Neuronal stem cell (in vitro differentiated cells): ENCODE measurements at regions not wholly inside any gene's neighbourhood (a gene's known extent, or its start where the extent isn't known, plus 50 kb on each side); places are given as distances from the start of the nearest gene placed in this dataset.

Source experiments
- DNase-seq: peaks from one replicate; pipeline ENCODE4 v3.0.0-alpha.2; 2013; ENCODE audit warnings: low spot score
- H2AFZ ChIP-seq: one replicate; pipeline ENCODE4 v1.6.1; 2013; ENCODE audit warnings: mild to moderate bottlenecking, low read length, inconsistent platforms
- H2AK5ac ChIP-seq: 2 replicates; pipeline ENCODE4 v1.6.1; 2013; ENCODE audit warnings: low read depth, mild to moderate bottlenecking, inconsistent platforms, low read length, moderate library complexity, mixed read lengths
- H2BK120ac ChIP-seq: 2 replicates; pipeline ENCODE4 v1.6.1; 2013; ENCODE audit warnings: low read depth, mild to moderate bottlenecking, inconsistent platforms, low read length, moderate library complexity, mixed read lengths
- H2BK12ac ChIP-seq: one replicate; pipeline ENCODE4 v1.6.1; 2013; ENCODE audit warnings: low read length, inconsistent platforms
- H2BK15ac ChIP-seq: 2 replicates; pipeline ENCODE4 v1.6.1; 2013; ENCODE audit warnings: mild to moderate bottlenecking, low read length, inconsistent platforms, mixed read lengths
- H2BK5ac ChIP-seq: one replicate; pipeline ENCODE4 v1.6.1; 2013; ENCODE audit warnings: inconsistent platforms, mild to moderate bottlenecking, low read length, moderate library complexity
- H3K14ac ChIP-seq: one replicate; pipeline ENCODE4 v1.6.1; 2013; ENCODE audit warnings: low read length, inconsistent platforms
- H3K18ac ChIP-seq: 2 replicates; pipeline ENCODE4 v1.6.1; 2013; ENCODE audit warnings: low read length, inconsistent platforms
- H3K23ac ChIP-seq: 2 replicates; pipeline ENCODE4 v1.6.1; 2013; ENCODE audit warnings: low read depth, mild to moderate bottlenecking, mixed read lengths, low read length, inconsistent platforms; ENCODE audit not compliant: poor library complexity
- H3K27ac ChIP-seq: replicated peaks from 3 replicates; pipeline ENCODE4 v1.5.1; 2013; ENCODE audit warnings: low read length, inconsistent platforms
- H3K27me3 ChIP-seq, 3 experiments: 2 replicates each; pipeline ENCODE4 v1.6.1; 2013; ENCODE audit warnings: low read length in 3 of 3, mild to moderate bottlenecking in 2 of 3, inconsistent platforms in 1 of 3, low read depth in 1 of 3, mixed read lengths in 1 of 3, moderate library complexity in 1 of 3; ENCODE audit not compliant: control insufficient read depth in 3 of 3, insufficient read depth in 3 of 3
- H3K36me3 ChIP-seq, 2 donors: replicated peaks in 1 of 2; 2 replicates each; pipeline ENCODE4 v1.6.1; 2013; ENCODE audit warnings: low read length in 2 of 2; ENCODE audit not compliant: control insufficient read depth in 2 of 2, insufficient read depth in 2 of 2
- H3K4ac ChIP-seq: 2 replicates; pipeline ENCODE4 v1.6.1; 2013; ENCODE audit warnings: inconsistent platforms, mild to moderate bottlenecking, low read length, moderate library complexity
- H3K4me1 ChIP-seq, 2 donors: 1 replicate in 1 of 2; 2 replicates in 1 of 2; pipeline ENCODE4 v1.6.1; 2013; ENCODE audit warnings: low read length in 2 of 2, low read depth in 1 of 2; ENCODE audit not compliant: control insufficient read depth in 2 of 2, insufficient read depth in 1 of 2
- H3K4me2 ChIP-seq: one replicate; pipeline ENCODE4 v1.6.1; 2013; ENCODE audit warnings: mild to moderate bottlenecking, low read length, inconsistent platforms; ENCODE audit not compliant: insufficient read depth, poor library complexity, severe bottlenecking
- H3K4me3 ChIP-seq, 2 donors: 2 replicates each; pipeline ENCODE4 v1.5.1; 2013; ENCODE audit warnings: low read length in 2 of 2, mild to moderate bottlenecking in 2 of 2, inconsistent platforms in 1 of 2, moderate library complexity in 1 of 2
- H3K79me1 ChIP-seq: one replicate; pipeline ENCODE4 v1.6.1; 2013; ENCODE audit warnings: low read depth, mild to moderate bottlenecking, inconsistent platforms, low read length, moderate library complexity
- H3K9ac ChIP-seq: one replicate; pipeline ENCODE4 v1.6.1; 2013; ENCODE audit warnings: mild to moderate bottlenecking, low read depth, low read length, inconsistent platforms; ENCODE audit not compliant: poor library complexity
- H3K9me3 ChIP-seq, 2 donors: replicated peaks in 1 of 2; 2 replicates each; pipeline versions ENCODE3 to v1.6.1; 2013; ENCODE audit warnings: low read length in 2 of 2, mild to moderate bottlenecking in 2 of 2, inconsistent platforms in 1 of 2, low read depth in 1 of 2, mixed read lengths in 1 of 2, moderate library complexity in 1 of 2; ENCODE audit not compliant: control insufficient read depth in 2 of 2, insufficient read depth in 1 of 2
- H4K8ac ChIP-seq: one replicate; pipeline ENCODE4 v1.6.1; 2013; ENCODE audit warnings: low read depth, mild to moderate bottlenecking, inconsistent platforms, low read length, moderate library complexity
- H4K91ac ChIP-seq: one replicate; pipeline ENCODE4 v1.6.1; 2013; ENCODE audit warnings: low read length, low read depth, mild to moderate bottlenecking, inconsistent platforms; ENCODE audit not compliant: poor library complexity
- WGBS, 2 donors: extraction: QIAGEN DNeasy Blood & Tissue Kit; methylation state at CpG; one replicate each; pipeline ENCODE4 v1.1.7; 2013; ENCODE audit warnings: missing lambda C conversion rate in 2 of 2, mixed read lengths in 1 of 2; ENCODE audit not compliant: insufficient read length in 2 of 2, insufficient replicate concordance in 1 of 2; ENCODE audit errors: extremely low coverage in 2 of 2; 5-methylcytosine and 5-hydroxymethylcytosine counted together

DNA sequence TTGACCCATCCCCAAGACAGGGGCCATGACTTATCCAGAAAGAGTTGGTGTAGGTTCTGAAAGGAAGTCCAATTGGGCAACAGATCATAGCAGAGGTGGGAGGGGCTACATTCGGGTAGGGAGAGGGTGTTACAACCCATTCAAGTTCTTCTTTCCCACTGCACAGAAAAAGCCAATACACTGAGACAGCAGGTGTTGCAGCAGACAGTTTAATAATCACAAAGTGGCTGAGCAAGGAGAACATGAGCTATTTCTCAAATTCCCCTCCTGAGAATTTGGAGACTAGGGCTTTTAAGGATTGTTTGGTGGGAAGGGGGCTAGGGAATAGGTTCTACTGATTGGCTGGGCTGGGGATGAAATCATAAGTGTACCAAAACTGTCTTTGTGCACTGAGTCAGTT lies 328.4 kb upstream of the POU3F1 start:
- Histone ChIP-seq H3K27ac (no peak overlapping the region), H2BK5ac (no peak overlapping the region), H2AK5ac (no peak overlapping the region), H3K9me3 (peaks cover 6 to 19% of the 10 kb centered on the region in 2 donors), H3K14ac (no peak overlapping the region), H2BK15ac (no peak overlapping the region), H3K4me1 (peaks cover 3 to 9% of the 10 kb centered on the region in 2 donors), H3K23ac (no peak overlapping the region), H4K8ac (no peak overlapping the region), H3K79me1 (no peaks in the 10 kb centered on the region), H2BK120ac (no peak overlapping the region), H4K91ac (no peak overlapping the region), H3K27me3 (no peaks in the 10 kb centered on the region), H3K36me3 (no peaks in the 10 kb centered on the region), H2AFZ (no peak overlapping the region), H3K4me2 (no peak overlapping the region), H3K18ac (no peak overlapping the region), H2BK12ac (no peak overlapping the region), H3K4ac (no peak overlapping the region), H3K4me3 (no peak overlapping the region), H3K9ac (no peak overlapping the region)
- WGBS, 2 donors = no CpG with 5 or more reads among the region's 1 CpG
- DNase-seq = no peak

- H2BK120ac ChIP-seq = no peak overlapping the region
- DNase-seq = no peak
- WGBS, 2 donors = no CpG with 5 or more reads among the region's 1 CpG
- H3K9me3 ChIP-seq = peaks cover 6 to 19% of the 10 kb centered on the region in 2 donors
- no peak overlapping the region for H3K4me3 ChIP-seq
- no peak overlapping the region for H2AK5ac ChIP-seq
- no peak overlapping the region for H3K18ac ChIP-seq
- no peak overlapping the region for H2BK5ac ChIP-seq
- no peak overlapping the region for H3K14ac ChIP-seq
- no peak overlapping the region for H3K4ac ChIP-seq
- no peak overlapping the region for H2AFZ ChIP-seq
- H3K79me1 ChIP-seq = no peaks in the 10 kb centered on the region
- H2BK12ac ChIP-seq = no peak overlapping the region
- no peak overlapping the region for H4K91ac ChIP-seq
- no peaks in the 10 kb centered on the region for H3K36me3 ChIP-seq
- no peaks in the 10 kb centered on the region for H3K27me3 ChIP-seq
- H2BK15ac ChIP-seq = no peak overlapping the region
- H3K23ac ChIP-seq = no peak overlapping the region
- no peak overlapping the region for H3K27ac ChIP-seq
- H3K9ac ChIP-seq = no peak overlapping the region
- no peaks in the 10 kb centered on the region for H3K4me1 ChIP-seq
- H4K8ac ChIP-seq = no peak overlapping the region
- no peak overlapping the region for H3K4me2 ChIP-seq
These were observed 324.9 kb upstream of the POU3F1 start for GRCh38 chr1:38371505-38371844.

GRCh38 chr1:38370716-38371504 lies 324.3 kb upstream of the POU3F1 start:
- Histone ChIP-seq H3K4me2 (no peak overlapping the region), H3K23ac (no peak overlapping the region), H3K9ac (no peak overlapping the region), H3K18ac (no peak overlapping the region), H3K9me3 (peaks cover 6 to 19% of the 10 kb centered on the region in 2 donors), H4K91ac (no peak overlapping the region), H3K4ac (no peak overlapping the region), H3K36me3 (no peaks in the 10 kb centered on the region), H3K4me3 (no peak overlapping the region), H2BK5ac (no peak overlapping the region), H3K27me3 (no peaks in the 10 kb centered on the region), H2BK15ac (no peak overlapping the region), H3K14ac (no peak overlapping the region), H2AFZ (no peak overlapping the region), H3K79me1 (no peaks in the 10 kb centered on the region), H2BK120ac (no peak overlapping the region), H3K27ac (no peak overlapping the region), H3K4me1 (no peaks in the 10 kb centered on the region), H4K8ac (no peak overlapping the region), H2AK5ac (no peak overlapping the region), H2BK12ac (no peak overlapping the region)
- WGBS, 2 donors = no CpG with 5 or more reads among the region's 14 CpGs
- DNase-seq = no peak

- H3K18ac ChIP-seq = no peak overlapping the region
- H3K23ac ChIP-seq = no peak overlapping the region
- H3K4me2 ChIP-seq = no peak overlapping the region
- no peak overlapping the region for H3K4ac ChIP-seq
- no peak overlapping the region for H2BK15ac ChIP-seq
- H3K27ac ChIP-seq = no peak overlapping the region
- H2BK120ac ChIP-seq = no peak overlapping the region
- peaks cover 0 to 3% of the 10 kb centered on the region in 2 donors for H3K4me1 ChIP-seq
- peaks cover 0 to 7% of the 10 kb centered on the region in 2 donors for H3K9me3 ChIP-seq
- no peak overlapping the region for H2AK5ac ChIP-seq
- no peaks in the 10 kb centered on the region for H3K27me3 ChIP-seq
- H2BK5ac ChIP-seq = no peak overlapping the region
- H3K14ac ChIP-seq = no peak overlapping the region
- H2BK12ac ChIP-seq = no peak overlapping the region
- H2AFZ ChIP-seq = no peak overlapping the region
- no peak overlapping the region for H3K4me3 ChIP-seq
- no peaks in the 10 kb centered on the region for H3K79me1 ChIP-seq
- no peak overlapping the region for H4K8ac ChIP-seq
- no peak overlapping the region for H3K9ac ChIP-seq
- DNase-seq = no peak
- H3K36me3 ChIP-seq = no peaks in the 10 kb centered on the region
- no CpG with 5 or more reads among the region's 1 CpG for WGBS, 2 donors
- H4K91ac ChIP-seq = no peak overlapping the region
These were observed 318.6 kb upstream of the POU3F1 start for GRCh38 chr1:38365242-38365641.
